Astrocyte of the cerebellum (primary cell): ENCODE measurements at regions not wholly inside any gene's neighbourhood (a gene's known extent, or its start where the extent isn't known, plus 50 kb on each side); places are given as distances from the start of the nearest gene placed in this dataset.
"Not testable (repeated sequence)": the region's sequence is repeated elsewhere in the genome, so short reads cannot be mapped to it uniquely, and the experiment has no call there.

ENCODE experiments used
- DNase-seq: peaks from one replicate; pipeline ENCODE4 v3.0.0-alpha.2; 2011; ENCODE audit warnings: low read depth
- H3K4me3 ChIP-seq: 2 replicates; pipeline ENCODE4 v1.5.1; 2011; ENCODE audit warnings: mild to moderate bottlenecking, low read depth, low read length, moderate library complexity
- in situ Hi-C: cut with HindIII; loops from 2 replicates; pipeline ENCODE4 v1.10.0; 2017; ENCODE audit warnings: low sequenced_read_pairs
- TF ChIP-seq, protein P1 (sequence below): IDR thresholded peaks from 2 replicates; pipeline ENCODE4 v1.5.1; 2012; ENCODE audit warnings: low read length, low read depth, moderate library complexity, mild to moderate bottlenecking; ENCODE audit errors: missing control alignments

DNA sequence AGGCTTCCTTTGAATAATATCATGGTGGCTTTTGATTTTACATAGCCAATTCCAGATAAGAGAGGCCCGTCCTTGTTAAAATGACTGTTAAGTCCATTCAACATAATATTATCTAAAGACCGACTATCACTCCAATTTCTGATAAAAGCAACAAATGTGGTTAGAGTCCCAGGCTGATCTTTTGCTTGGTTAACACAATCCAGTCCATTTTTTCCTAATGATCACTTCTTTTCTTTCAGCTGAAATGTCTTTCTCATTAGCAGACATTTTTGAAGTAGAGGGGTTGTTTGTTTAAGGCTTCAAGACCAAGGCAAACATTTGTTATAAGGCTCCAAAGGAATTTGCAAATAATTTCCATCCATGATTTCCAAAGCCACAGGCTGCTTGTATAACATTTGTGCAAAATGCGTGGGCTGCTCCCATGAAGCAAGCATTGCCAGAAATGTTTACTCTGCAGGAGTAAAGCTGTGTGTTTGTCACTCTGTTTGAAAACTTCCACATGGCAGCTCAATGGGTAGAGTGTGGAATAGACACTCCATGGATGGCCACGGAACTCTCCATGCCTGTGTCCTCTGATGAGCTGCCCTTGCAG lies 111.5 kb downstream of the PSMG1 start:
- in situ Hi-C loops: no loop called here
- H3K4me3 ChIP-seq: no peak overlapping the region
- TF ChIP-seq, protein P1, sequence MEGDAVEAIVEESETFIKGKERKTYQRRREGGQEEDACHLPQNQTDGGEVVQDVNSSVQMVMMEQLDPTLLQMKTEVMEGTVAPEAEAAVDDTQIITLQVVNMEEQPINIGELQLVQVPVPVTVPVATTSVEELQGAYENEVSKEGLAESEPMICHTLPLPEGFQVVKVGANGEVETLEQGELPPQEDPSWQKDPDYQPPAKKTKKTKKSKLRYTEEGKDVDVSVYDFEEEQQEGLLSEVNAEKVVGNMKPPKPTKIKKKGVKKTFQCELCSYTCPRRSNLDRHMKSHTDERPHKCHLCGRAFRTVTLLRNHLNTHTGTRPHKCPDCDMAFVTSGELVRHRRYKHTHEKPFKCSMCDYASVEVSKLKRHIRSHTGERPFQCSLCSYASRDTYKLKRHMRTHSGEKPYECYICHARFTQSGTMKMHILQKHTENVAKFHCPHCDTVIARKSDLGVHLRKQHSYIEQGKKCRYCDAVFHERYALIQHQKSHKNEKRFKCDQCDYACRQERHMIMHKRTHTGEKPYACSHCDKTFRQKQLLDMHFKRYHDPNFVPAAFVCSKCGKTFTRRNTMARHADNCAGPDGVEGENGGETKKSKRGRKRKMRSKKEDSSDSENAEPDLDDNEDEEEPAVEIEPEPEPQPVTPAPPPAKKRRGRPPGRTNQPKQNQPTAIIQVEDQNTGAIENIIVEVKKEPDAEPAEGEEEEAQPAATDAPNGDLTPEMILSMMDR: no peak
- no peak for DNase-seq

DNA sequence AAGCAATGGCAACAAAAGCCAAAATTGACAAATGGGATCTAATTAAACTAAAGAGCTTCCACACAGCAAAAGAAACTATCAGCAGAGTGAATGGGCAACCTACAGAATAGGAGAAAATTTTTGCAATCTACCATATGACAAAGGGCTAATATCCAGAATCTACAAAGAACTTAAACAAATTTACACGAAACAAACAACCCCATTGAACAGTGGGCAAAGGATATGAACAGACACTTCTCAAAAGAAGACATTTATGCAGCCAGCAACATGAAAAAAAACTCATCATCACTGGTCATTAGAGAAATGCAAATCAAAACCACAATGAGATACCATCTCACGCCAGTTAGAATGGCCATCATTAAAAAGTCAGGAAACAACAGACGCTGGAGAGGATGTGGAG lies 113.4 kb downstream of the PSMG1 start:
- DNase-seq, H3K4me3 ChIP-seq, in situ Hi-C loops: not testable (repeated sequence)

DNA sequence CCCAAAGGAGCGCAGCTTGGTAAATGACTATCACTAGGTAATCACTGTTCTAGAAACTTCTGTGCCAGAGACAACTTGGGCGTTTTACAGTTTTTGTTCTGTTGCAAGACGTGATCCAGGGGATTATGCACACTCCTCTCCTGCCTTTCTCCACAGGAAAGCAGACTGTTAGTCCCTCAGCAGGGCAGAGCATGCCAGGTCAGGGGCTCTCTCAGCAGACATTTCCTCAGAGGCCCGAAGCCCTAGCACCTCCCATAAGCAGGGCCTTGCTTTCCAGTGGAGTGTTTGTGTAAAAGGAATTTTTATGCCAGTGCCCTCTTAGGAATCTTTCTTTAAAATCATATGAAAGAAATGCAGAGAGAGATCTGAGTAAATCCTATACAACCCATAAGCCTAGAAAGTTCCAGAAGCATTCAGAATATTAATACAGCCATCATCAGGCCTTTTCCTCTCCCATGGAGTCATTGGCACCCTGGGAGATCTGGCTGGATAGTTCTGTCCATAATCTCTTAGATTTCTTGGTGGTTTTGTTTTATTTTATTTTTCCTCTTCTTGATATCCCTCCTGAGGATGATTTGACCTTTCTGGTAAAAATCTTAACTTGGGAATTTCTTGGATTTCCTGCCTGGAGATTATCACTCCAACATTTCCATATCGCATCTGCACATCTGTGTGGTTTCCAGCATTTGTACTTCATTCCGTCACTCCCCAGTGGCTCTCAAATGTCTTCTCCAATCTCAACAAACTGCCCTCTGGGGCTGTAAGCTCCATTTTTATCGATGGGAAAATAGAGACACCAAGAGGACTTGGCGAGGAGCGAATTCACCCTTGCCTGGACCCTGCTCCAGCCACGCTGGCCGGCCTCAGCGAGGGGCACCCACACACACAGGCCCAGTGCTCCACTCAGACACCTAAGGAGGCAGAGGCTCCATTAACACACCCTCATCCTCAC lies 116.1 kb downstream of the PSMG1 start:
- no peak overlapping the region for H3K4me3 ChIP-seq
- no peak for DNase-seq
- TF ChIP-seq, protein P1: no peak
- in situ Hi-C loops: no loop called here

DNA sequence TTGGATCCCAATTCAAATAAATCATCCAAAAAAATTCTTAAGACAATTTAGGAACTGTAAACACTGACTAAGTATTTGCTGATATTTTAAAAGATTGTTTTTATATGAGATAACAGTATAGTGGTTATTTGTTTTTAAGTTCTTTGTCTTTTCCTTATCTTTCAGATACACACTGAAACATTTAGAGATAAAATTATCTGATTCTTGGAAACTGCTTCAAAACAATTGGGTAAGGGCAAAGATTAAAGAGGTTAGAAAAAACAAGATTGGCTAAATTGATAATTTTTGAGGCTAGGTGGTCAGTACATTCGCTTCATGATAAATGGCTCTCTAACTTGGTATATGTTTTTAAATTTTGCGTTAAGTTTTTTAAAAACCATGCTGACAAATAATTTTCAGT lies 117.3 kb downstream of the PSMG1 start:
- in situ Hi-C loops: no loop called here
- TF ChIP-seq, protein P1: no peak
- H3K4me3 ChIP-seq: no peak overlapping the region
- no peak for DNase-seq

DNA sequence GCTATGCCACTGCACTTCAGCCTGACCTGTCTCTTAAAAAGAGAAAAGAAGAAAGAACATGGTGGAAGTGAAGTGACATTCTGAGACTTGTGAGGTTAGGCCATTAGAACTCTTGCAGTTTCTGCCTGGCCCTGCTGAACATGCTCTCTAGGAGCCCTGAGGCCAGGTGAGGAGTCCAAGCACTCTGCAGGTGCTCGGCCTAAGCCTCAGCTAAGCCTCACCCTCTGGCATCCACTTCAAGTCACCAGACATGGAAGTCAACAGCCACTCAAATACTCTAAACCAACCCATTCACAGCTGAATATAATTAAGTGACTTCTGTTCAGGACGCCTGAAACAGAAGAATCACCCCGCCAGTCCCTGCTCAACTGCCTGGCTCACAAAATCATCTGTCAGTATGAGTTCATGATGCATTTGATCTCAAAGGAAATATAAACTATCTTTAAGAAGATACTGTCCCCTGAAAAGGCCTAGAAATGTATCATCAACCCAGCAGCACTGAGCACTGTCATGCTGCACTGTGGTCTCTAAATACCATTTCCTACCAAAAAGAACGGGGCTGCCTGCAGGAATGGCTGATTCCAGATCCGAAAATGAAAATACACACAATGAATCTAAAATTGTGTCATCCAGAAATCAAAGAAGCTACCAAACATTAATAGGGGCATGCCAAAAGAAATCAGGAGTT lies 118.8 kb downstream of the PSMG1 start:
- TF ChIP-seq, protein P1: no peak
- no peak overlapping the region for H3K4me3 ChIP-seq
- no peak for DNase-seq
- in situ Hi-C loops: no loop called here

DNA sequence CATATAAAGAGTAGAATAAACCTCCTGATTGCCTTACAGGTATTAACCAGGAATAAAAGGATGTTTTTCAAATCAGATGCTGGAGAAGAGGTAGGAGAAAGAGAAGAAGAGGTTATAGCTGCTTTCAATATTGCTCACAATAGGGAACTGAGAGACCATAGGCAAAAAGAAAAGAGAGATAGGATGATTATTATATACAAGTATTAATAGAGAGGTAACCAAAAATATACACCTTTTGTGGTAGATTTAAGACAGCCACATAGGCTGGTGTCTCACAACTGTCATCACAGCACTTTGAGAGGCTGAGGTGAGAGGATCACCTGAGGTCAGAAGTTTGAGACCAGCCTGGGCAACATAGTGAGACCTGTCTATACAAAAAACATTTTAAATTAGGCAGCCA lies 119.7 kb downstream of the PSMG1 start:
- TF ChIP-seq, protein P1: no peak
- no peak for DNase-seq
- no peak overlapping the region for H3K4me3 ChIP-seq
- in situ Hi-C loops: no loop called here
